GM23338 (cell line): ENCODE measurements at regions not wholly inside any gene's neighbourhood (a gene's known extent, or its start where the extent isn't known, plus 50 kb on each side); places are given as distances from the start of the nearest gene placed in this dataset.

ENCODE experiments used
- ATAC-seq: fragments of 200-7000 bp; cut with Tn5 transposase; 3 replicates; pipeline ENCODE4 v1.9.1; 2020
- DNase-seq: peaks from one replicate; pipeline ENCODE4 v3.0.0-alpha.2; 2015; ENCODE audit warnings: low spot score
- H2AFZ ChIP-seq: fragments of 200-600 bp; sonication (generic); 2 replicates; pipeline ENCODE4 v1.8.0; 2016; ENCODE audit warnings: antibody characterized with exemption, mild to moderate bottlenecking, moderate library complexity
- H3F3A ChIP-seq: fragments of 200-600 bp; sonication (generic); replicated peaks from 2 replicates; pipeline ENCODE4 v1.8.0; 2017; ENCODE audit warnings: antibody characterized with exemption, mixed run types, low read depth
- H3K27ac ChIP-seq: fragments of 200-600 bp; sonication (generic); 2 replicates; pipeline ENCODE4 v1.6.1; 2016; ENCODE audit warnings: low read depth
- H3K27me3 ChIP-seq: fragments of 200-600 bp; sonication (generic); 2 replicates; pipeline ENCODE4 v1.8.0; 2016; ENCODE audit warnings: mild to moderate bottlenecking, mixed run types, moderate library complexity; ENCODE audit not compliant: insufficient read depth
- H3K36me3 ChIP-seq: fragments of 200-600 bp; sonication (generic); 2 replicates; pipeline ENCODE4 v1.8.0; 2016; ENCODE audit warnings: mild to moderate bottlenecking; ENCODE audit not compliant: insufficient read depth
- H3K4me1 ChIP-seq: fragments of 200-600 bp; sonication (generic); 2 replicates; pipeline ENCODE4 v1.8.0; 2016; ENCODE audit warnings: mild to moderate bottlenecking, moderate library complexity; ENCODE audit not compliant: insufficient read depth
- H3K4me2 ChIP-seq: fragments of 200-600 bp; sonication (generic); 2 replicates; pipeline ENCODE4 v1.7.1; 2017; ENCODE audit warnings: mixed run types
- H3K4me3 ChIP-seq: fragments of 200-600 bp; sonication (generic); 2 replicates; pipeline ENCODE4 v1.6.1; 2016; ENCODE audit warnings: mixed run types
- H3K79me2 ChIP-seq: fragments of 200-600 bp; sonication (generic); replicated peaks from 2 replicates; pipeline ENCODE4 v1.8.0; 2017; ENCODE audit warnings: mild to moderate bottlenecking; ENCODE audit not compliant: insufficient read depth
- H3K9me2 ChIP-seq: fragments of 200-600 bp; sonication (generic); 2 replicates; pipeline ENCODE4 v1.8.0; 2017; ENCODE audit not compliant: insufficient read depth
- H4K20me1 ChIP-seq: fragments of 200-600 bp; sonication (generic); replicated peaks from 2 replicates; pipeline ENCODE4 v1.8.0; 2017; ENCODE audit warnings: mild to moderate bottlenecking; ENCODE audit not compliant: insufficient read depth
- H3K27ac Mint-ChIP-seq: 2 replicates; pipeline ENCODE4 v1.8.0; 2020; ENCODE audit warnings: inconsistent platforms, mild to moderate bottlenecking, moderate library complexity, mixed read lengths
- H3K27me3 Mint-ChIP-seq: 3 replicates; pipeline ENCODE4 v1.8.0; 2022; ENCODE audit warnings: low read depth, mild to moderate bottlenecking, moderate library complexity, mixed read lengths, inconsistent platforms; ENCODE audit not compliant: insufficient read depth, poor library complexity
- H3K36me3 Mint-ChIP-seq: 3 replicates; pipeline ENCODE4 v1.8.0; 2021; ENCODE audit warnings: low read depth, mild to moderate bottlenecking, inconsistent platforms, moderate library complexity, mixed read lengths
- H3K4me1 Mint-ChIP-seq: 3 replicates; pipeline ENCODE4 v1.8.0; 2020; ENCODE audit warnings: mild to moderate bottlenecking, inconsistent platforms, mixed read lengths
- H3K4me3 Mint-ChIP-seq: 3 replicates; pipeline ENCODE4 v1.8.0; 2021; ENCODE audit warnings: moderate library complexity, mild to moderate bottlenecking, inconsistent platforms, mixed read lengths
- H3K9me3 Mint-ChIP-seq: 3 replicates; pipeline ENCODE4 v1.8.0; 2020; ENCODE audit warnings: moderate library complexity, mild to moderate bottlenecking, inconsistent platforms, mixed read lengths
- CREB1 ChIP-seq: fragments of 250-450 bp; sonication (Bioruptor Pico); IDR thresholded peaks from 2 replicates; pipeline ENCODE4 v1.5.0; 2020; ENCODE audit warnings: low read depth, mild to moderate bottlenecking, moderate library complexity
- CTCF ChIP-seq, 2 experiments: fragments of 200-600 bp in 1 of 2; sonication (generic) in 1 of 2; conservative IDR thresholded peaks; 2 replicates each; pipeline versions ENCODE4 v1.5.1 to v1.6.1; 2016 to 2017; ENCODE audit warnings: antibody characterized with exemption in 2 of 2, low read depth in 2 of 2, mild to moderate bottlenecking in 2 of 2, moderate library complexity in 1 of 2
- ETS1 ChIP-seq: IDR thresholded peaks from 2 replicates; pipeline ENCODE4 v1.6.1; 2016; ENCODE audit warnings: antibody characterized with exemption
- NANOG ChIP-seq: IDR thresholded peaks from 2 replicates; pipeline ENCODE4 v1.6.1; 2016; ENCODE audit warnings: antibody characterized with exemption, borderline replicate concordance
- POLR2AphosphoS5 ChIP-seq: IDR thresholded peaks from 2 replicates; pipeline ENCODE4 v1.6.1; 2016; ENCODE audit warnings: antibody characterized with exemption, low read depth
- REST ChIP-seq: IDR thresholded peaks from one replicate; pipeline ENCODE4 v1.6.1; 2018; ENCODE audit warnings: antibody characterized with exemption; ENCODE audit not compliant: unreplicated experiment
- ZNF331 ChIP-seq: fragments of 250-450 bp; sonication (Bioruptor Pico); IDR thresholded peaks from 2 replicates; pipeline ENCODE4 v1.5.0; 2020; ENCODE audit warnings: low read depth, mild to moderate bottlenecking, moderate library complexity
- ZNF462 ChIP-seq: fragments of 250-450 bp; sonication (Bioruptor Pico); IDR thresholded peaks from 2 replicates; pipeline ENCODE4 v1.5.0; 2020; ENCODE audit warnings: mild to moderate bottlenecking, moderate library complexity

- no peaks in the 10 kb centered on the region for H3K79me2 ChIP-seq
- no peaks in the 10 kb centered on the region for H3F3A ChIP-seq
- ATAC-seq: no peak
- H3K27ac Mint-ChIP-seq: no peak overlapping the region
- no peaks in the 10 kb centered on the region for H3K36me3 ChIP-seq
- no peak overlapping the region for H3K4me2 ChIP-seq
- H3K4me1 ChIP-seq: peaks cover 10% of the 10 kb centered on the region
- no peaks in the 10 kb centered on the region for H4K20me1 ChIP-seq
- H3K27ac ChIP-seq: no peak overlapping the region
- H3K27me3 Mint-ChIP-seq: no peaks in the 10 kb centered on the region
- DNase-seq: no peak
- H3K9me2 ChIP-seq: no peaks in the 10 kb centered on the region
- no peak overlapping the region for H3K4me3 Mint-ChIP-seq
- H3K4me3 ChIP-seq: no peak overlapping the region
- no peaks in the 10 kb centered on the region for H3K27me3 ChIP-seq
- no peaks in the 10 kb centered on the region for H3K9me3 Mint-ChIP-seq
- H2AFZ ChIP-seq: no peak overlapping the region
- TF ChIP-seq ZNF331 (CRISPR knock-in tag) (no peak), ETS1 (no peak), POLR2AphosphoS5 (no peak), ZNF462 (CRISPR knock-in tag) (no peak), CTCF (conservative IDR thresholded peaks at IDR 0.05; ENCODE audit: low read depth in 2 of 2) (no peak), NANOG (no peak), REST (no peak), CREB1 (CRISPR knock-in tag) (no peak)
- no peaks in the 10 kb centered on the region for H3K36me3 Mint-ChIP-seq
- H3K4me1 Mint-ChIP-seq: peaks cover 11% of the 10 kb centered on the region
Measured at GRCh38 chr6:154914288-154914687, 80.8 kb upstream of the TIAM2 start.
